K562 (cell line): ENCODE measurements at regions not wholly inside any gene's neighbourhood (a gene's known extent, or its start where the extent isn't known, plus 50 kb on each side); places are given as distances from the start of the nearest gene placed in this dataset.

ENCODE experiments used
- CHCHD3 ChIP-seq: fragments of 250-450 bp; sonication (Bioruptor Pico); IDR thresholded peaks from 2 replicates; pipeline ENCODE4 v2.1.2; 2022; ENCODE audit warnings: mild to moderate bottlenecking
- L3MBTL2 ChIP-seq: fragments of 450-650 bp; IDR thresholded peaks from 2 replicates; pipeline ENCODE4 v1.6.1; 2016; ENCODE audit warnings: mild to moderate bottlenecking, moderate library complexity
- MCM3 ChIP-seq: fragments of 450-650 bp; IDR thresholded peaks from 2 replicates; pipeline ENCODE4 v1.6.1; 2016
- TAF1 ChIP-seq: IDR thresholded peaks from 2 replicates; pipeline ENCODE4 v1.6.1; 2011; ENCODE audit warnings: mild to moderate bottlenecking, low read length, moderate library complexity; ENCODE audit not compliant: insufficient read depth, control insufficient read depth, severe bottlenecking; ENCODE audit errors: extremely low read depth
- TF ChIP-seq, protein P1 (sequence below), 3 experiments: IDR thresholded peaks in 2 of 3; conservative IDR thresholded peaks in 1 of 3; 2 replicates each; pipeline ENCODE4 v1.5.1; 2011 to 2012; ENCODE audit warnings: low read length in 3 of 3, mild to moderate bottlenecking in 3 of 3, control low read depth in 2 of 3, improper control_type of control experiment in 1 of 3, inconsistent platforms in 1 of 3, low read depth in 1 of 3, mixed read lengths in 1 of 3, moderate library complexity in 1 of 3; ENCODE audit not compliant: insufficient read depth in 2 of 3
- TF ChIP-seq, protein P2 (sequence below), 2 experiments: fragments of 200-800 bp in 1 of 2; sonication (Bioruptor generic) in 1 of 2; sonication (generic) in 1 of 2; formaldehyde crosslinking in 1 of 2; IDR thresholded peaks in 1 of 2; conservative IDR thresholded peaks in 1 of 2; 2 replicates each; pipeline versions ENCODE4 v1.5.0 to v1.6.1; 2016 to 2020; ENCODE audit warnings: missing compliant biosample characterization in 1 of 2, missing genetic modification characterization in 1 of 2, missing genetic modification reagents in 1 of 2

DNA sequence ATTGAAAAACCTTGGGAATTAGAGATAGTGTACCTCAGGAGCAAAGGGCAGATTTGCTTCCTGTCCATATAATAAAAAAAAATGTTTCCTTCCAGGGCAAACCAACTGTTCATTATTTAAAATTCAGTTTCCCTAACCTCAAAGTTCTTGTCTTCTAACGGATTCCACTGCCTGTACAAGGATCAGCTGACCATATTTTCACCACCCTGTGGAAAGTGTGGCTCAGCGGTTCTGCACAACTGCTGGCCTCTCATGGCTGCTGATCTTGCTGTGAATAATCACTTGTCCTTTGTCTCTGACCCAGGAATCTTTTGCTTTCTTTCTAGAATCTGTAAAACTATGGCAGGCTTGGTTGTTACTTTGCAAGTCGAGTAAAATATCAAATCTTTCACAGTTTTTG lies 1732.5 kb upstream of the RAG2 start:
- TF ChIP-seq, protein P1, sequence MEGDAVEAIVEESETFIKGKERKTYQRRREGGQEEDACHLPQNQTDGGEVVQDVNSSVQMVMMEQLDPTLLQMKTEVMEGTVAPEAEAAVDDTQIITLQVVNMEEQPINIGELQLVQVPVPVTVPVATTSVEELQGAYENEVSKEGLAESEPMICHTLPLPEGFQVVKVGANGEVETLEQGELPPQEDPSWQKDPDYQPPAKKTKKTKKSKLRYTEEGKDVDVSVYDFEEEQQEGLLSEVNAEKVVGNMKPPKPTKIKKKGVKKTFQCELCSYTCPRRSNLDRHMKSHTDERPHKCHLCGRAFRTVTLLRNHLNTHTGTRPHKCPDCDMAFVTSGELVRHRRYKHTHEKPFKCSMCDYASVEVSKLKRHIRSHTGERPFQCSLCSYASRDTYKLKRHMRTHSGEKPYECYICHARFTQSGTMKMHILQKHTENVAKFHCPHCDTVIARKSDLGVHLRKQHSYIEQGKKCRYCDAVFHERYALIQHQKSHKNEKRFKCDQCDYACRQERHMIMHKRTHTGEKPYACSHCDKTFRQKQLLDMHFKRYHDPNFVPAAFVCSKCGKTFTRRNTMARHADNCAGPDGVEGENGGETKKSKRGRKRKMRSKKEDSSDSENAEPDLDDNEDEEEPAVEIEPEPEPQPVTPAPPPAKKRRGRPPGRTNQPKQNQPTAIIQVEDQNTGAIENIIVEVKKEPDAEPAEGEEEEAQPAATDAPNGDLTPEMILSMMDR (IDR thresholded peaks at IDR 0.05 in 2 of 3, conservative IDR thresholded peaks at IDR 0.05 in 1 of 3; ENCODE audit: insufficient read depth in 2 of 3, low read depth in 1 of 3, low read length in 3 of 3), result no peak
- no peak for TF ChIP-seq CHCHD3 (CRISPR knock-in tag)
- TF ChIP-seq, protein P2, sequence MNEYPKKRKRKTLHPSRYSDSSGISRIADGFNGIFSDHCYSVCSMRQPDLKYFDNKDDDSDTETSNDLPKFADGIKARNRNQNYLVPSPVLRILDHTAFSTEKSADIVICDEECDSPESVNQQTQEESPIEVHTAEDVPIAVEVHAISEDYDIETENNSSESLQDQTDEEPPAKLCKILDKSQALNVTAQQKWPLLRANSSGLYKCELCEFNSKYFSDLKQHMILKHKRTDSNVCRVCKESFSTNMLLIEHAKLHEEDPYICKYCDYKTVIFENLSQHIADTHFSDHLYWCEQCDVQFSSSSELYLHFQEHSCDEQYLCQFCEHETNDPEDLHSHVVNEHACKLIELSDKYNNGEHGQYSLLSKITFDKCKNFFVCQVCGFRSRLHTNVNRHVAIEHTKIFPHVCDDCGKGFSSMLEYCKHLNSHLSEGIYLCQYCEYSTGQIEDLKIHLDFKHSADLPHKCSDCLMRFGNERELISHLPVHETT (CRISPR knock-in tag; conservative IDR thresholded peaks at IDR 0.05 in 1 of 2, IDR thresholded peaks at IDR 0.05 in 1 of 2), result no peak
- TF ChIP-seq MCM3, result no peak
- no peak for TF ChIP-seq TAF1
- no peak for TF ChIP-seq L3MBTL2
